GM21447 (cell line): ENCODE measurements at regions not wholly inside any gene's neighbourhood (a gene's known extent, or its start where the extent isn't known, plus 50 kb on each side); places are given as distances from the start of the nearest gene placed in this dataset.

Source experiments
- ATAC-seq: cut with Tn5 transposase; IDR thresholded peaks from one replicate; pipeline ENCODE4 v1.9.1; 2021; ENCODE audit not compliant: unreplicated experiment

DNA sequence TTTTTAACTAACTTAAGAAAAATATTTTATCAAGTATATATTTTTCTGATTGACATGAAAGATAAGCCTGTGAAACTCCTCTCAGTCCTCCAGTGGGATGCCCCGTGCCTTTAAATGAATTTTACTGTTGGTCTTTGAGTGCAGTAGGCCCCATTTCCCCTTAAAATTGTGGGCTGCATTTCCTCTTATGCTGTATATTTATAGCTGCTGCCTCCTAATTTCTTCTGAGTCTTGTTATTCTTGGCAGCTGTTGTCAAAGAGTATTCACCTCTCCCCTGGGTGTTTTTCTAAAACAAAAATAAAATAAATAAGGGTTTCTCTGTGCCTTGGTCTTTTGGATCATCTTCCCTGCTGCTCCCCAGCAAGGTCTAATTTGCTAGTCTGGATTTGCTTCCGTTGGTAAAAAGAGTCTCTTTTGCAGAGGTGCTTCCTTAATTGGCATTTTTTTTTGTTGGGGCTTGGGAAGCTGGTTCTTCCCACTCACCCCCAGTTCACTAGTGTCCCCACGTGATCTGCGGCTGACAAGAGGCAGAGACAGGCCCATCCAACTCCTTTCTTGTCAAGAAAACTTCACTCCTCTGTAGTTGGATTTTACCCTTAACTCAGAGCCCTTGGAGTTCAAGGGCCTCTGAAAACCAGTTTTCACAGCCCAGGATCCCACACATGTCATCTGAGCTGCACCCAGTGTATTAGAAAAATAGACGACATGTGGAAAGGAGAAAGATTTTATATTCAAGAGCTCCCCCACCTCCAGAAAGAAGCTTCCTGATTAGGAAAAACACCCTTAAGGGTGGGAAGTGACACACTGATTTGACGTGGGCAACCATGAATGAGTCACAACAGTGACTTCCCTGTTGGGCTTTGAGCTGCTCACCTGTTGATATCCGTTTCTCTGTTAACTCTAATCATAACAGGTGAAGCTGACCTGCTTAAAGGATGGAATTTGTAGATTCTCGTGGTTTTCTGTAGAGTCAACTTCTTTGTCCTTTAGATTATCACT, 431.5 kb downstream of the DCDC2C start:
- no peak for ATAC-seq

DNA sequence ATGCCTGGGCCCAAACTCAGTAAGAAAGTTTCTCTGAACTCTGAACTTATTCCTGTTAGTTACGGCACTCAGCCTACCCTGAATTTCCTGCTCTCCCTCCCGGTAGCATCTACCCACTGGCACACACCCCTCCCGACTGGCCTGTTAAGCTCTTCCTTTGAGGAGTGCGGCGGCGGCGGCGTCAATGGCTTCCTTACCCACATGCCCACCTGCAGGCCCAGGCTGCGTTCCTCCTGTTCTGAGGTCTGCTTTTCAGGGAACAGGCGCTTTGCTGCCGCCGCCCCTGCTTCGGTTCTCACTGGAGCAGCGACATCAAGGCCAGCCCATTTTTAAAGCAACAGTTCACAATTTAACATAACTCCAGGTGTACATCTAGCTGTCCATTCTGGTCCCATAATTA, 432.4 kb downstream of the DCDC2C start:
- ATAC-seq: no peak

DNA sequence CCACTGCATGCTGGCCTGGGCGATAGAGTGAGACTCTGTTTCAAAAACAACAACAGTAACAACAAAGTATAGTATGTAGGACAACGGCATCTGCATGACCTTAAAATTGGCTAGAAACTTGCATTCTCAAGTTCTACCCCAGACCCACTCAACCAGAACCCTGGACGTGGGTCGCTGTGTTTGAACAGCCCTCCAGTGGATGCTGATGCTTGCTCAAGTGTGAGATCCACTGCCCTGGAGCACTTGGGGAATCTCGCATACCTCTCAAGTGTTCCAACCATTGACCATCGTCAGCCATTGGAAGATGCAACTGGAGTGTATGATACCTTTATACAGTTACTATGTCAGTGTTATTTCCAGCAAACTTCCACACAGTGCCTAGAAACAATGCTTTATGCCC, 435.9 kb downstream of the DCDC2C start:
- no peak for ATAC-seq

DNA sequence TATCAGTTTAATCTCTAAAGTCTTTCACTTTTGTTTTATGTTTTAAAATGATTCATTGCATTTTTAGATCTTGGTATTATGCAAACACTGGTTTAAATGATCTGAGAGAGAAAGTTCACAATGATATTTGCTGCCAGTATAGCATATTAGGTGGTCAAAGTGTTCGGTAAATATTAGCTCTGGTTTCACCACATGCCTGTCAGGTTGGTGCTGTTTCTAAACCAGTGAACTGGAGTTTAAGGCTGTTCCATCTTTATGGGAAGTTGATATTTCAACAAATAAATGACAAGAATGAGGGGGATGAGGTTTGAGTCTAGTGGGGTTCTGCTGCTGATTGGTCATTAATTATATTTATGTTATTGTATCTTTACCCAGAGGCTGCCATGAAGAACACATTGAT, 436.4 kb downstream of the DCDC2C start:
- ATAC-seq: no peak

DNA sequence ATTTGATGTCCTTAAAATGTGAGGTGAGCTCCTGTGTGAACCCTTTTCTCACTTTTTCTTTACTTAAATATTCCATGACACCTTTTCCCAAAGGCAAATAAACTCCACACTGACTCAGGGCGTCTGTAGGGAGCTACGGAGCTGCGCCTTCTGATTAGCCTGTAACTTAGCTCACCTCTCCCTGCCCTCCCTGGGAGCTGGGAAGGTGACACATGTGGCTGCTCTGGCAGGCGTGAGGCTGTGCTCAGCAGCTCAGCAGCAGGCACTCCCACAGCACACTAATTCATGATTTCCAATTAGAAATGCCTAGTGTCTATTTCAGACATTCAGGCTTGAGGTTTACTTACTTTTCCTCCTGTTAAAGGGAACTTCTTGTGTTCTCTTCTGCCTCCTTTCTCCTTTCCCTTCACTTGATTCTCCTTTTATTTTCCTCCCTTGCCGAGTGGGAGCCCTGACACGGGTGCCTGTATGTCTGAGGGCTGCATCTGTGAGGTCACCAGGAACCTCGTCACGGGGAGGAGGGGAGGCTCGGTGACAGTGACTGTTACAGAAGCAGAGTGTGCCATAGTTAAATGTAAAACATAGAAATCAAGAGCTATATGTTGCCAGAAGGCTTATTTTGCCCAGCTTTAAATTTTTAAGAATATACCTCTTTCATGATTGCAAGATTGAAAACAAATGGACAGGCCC, 437.1 kb downstream of the DCDC2C start:
- ATAC-seq: no peak

DNA sequence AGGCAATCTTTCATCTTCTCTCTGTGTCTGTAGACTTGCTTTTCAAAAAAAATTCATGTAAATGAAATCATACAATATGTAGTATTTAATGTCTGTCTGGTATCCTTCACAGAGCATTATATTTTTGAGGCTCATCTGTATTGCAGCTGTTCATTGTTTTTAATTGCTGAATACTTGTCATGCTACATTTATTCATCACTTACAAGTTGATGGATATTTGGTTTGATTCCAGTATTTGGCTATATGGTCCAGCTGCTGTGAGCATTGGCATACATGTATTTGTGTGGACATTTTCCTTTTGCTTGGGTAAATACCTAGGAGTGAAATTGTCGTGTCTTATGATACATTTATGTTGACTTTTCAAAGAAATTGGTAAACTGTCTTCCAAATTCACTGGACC, 441.4 kb downstream of the DCDC2C start:
- no peak for ATAC-seq

DNA sequence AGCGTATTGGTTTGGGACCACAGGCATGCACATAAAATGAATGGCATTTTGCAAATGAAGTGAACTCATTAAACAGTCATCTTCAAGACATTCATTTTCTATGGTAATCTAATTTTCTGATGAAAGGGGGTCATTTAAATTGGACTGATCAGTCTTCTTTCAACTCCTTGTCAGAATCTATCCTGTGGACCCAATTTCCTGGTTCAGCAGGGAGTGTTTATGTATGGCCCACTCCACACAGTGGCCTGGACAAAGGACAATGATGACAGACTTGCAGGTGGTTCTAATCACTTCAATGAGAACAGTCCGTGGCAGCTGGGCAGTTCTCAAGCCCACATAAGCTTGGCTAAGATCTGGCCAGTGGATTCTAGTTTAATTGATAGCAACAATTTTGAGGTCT, 448.1 kb downstream of the DCDC2C start:
- no peak for ATAC-seq

DNA sequence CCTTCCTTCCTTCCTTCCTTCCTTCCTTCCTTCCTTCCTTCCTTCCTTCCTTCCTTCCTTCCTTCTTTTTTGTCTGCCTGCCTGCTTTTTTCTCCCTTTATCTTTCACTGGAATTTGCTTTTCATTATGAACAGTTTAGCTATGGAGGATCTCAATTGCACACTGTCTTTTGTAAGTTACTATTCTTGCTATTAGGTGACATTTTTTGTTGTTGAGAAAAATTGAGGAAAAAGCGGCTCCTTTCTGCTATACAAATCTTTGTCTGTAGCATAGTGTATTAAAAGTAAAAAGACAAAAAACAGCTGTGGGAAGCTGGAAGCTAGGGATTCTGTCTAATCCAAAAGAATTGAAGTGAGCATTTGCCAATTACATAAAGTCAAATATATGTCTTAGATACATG, 448.7 kb downstream of the DCDC2C start:
- ATAC-seq: no peak

DNA sequence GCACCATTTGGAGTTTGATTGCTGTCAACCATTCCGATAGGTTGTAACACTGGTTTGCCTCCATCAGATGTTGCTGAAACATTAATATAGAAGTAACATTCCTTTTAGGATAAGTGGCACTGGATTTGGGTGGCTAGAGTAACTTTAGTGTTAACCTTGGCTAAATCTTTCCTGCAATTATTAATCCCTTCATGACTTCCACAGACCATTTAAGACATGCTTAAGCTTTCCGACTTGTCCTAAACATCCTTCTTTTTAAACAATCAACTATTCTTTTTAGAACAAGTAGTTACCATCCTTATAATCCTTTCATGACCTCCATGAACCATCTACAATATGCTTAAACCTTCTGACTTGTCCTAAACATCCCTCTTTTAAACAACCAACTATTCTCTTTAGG, 465.5 kb downstream of the DCDC2C start:
- ATAC-seq: no peak

DNA sequence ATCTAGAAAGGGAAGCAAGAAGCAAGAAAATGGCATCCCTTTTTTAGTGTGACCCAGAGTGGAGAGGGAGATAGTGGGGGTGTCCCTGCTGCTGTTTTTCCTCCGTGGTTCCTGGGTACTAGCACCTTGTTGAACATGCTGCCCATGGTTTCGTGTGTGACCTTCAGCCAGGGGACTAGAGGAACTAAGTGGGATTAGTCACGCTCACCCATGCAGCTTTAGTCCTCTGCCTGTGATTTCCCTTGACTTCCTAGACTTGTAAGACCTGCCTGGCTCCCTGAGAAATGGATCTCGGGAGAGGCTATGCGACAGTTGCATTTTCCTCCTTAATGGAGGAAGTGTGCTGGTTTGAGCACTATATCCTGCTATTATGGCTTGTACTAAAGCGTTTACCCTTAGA, 471.4 kb downstream of the DCDC2C start:
- ATAC-seq: no peak

DNA sequence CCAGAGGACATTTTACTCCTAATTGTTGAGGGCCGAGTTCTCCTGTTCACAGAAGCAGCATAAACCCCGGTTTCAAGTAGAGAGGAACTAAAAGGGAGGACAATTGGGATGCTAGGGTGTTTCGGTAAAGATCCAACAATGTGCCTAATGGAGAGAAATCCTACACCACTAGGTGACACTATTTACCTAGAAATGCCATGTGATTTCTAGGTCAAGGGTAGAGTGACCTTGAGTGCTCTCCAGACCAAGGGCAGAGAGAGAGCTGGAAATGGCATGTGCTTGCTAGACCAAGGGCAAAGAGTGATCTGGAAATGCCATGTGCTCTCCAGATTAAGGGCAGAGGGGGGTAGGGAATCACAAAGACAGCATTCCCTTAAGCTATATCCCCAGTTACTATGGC, 472.0 kb downstream of the DCDC2C start:
- ATAC-seq: no peak

DNA sequence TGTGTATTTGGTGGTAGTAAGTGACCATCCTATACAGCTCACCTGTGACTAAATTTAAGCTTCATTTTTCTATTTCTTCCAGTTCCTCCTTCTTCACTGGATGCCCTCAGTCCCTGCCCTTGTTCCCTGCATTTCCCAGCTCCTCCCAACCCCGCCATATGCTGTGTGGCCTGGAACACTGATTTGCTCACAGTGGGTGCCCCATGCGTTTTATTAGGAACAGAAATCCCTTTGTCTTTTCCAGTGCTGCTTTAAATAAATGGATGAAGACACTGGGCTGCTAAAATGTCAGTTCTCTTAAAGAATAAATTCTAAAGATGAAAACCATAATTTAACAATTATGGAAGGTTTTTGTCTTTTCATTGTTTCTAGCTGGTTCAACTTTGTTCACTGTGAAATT, 477.3 kb downstream of the DCDC2C start:
- ATAC-seq: no peak

DNA sequence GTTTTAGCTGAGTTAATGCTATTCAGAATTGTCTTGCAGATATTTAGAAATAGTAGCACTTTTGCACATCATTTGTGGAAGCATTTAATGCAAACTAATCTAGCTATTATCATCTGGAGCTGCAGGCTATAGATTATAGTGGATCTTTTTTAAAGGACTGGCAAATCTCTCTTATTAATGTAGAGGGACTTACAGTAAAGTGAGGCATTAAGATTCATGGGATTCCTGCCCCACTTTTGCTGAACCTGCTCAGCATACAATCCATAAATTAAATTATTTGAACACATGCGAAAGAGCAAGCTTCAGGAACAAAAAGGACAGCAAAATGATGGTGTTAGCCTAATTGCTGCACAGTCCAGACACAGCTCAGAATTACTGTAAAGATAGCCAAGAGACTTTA, 477.7 kb downstream of the DCDC2C start:
- ATAC-seq: no peak

DNA sequence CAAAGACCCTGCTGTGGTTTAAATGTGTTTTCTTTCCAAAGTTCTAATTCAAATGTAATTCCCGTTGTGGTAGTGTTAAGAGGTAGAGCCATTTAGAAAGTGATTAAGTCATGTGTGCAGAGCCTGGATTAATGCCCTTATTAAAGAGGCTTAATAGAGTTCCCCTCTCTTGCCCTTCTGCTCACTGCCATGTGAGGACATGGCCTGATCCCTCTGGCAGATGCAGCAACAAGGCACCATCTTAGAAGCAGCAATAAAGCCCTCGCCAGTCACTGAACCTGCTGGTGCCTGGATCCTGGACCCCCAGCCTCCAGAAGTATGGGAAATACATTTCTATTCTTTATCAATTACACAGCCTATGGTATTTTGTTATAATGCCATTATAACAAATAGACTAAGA, 485.2 kb downstream of the DCDC2C start:
- no peak for ATAC-seq

DNA sequence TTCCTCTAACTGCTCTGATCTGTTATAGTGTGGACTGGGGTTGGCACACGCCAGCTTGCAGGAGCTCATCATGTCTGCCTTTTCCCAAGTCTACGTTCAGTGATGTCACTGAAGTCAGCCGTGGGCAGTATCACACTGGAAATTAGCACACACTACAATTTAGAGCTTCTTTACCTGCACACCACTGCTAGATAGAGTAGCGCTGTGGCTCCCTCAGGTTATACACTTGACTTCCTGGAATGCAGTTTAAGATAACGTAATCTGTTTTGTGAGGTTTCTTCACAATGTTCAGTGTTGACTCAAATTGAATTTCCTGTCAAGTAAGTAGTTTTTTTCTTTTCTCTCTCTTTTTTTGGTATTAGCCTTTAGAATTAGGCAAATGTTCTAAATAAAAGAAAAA, 487.2 kb downstream of the DCDC2C start:
- ATAC-seq: no peak

DNA sequence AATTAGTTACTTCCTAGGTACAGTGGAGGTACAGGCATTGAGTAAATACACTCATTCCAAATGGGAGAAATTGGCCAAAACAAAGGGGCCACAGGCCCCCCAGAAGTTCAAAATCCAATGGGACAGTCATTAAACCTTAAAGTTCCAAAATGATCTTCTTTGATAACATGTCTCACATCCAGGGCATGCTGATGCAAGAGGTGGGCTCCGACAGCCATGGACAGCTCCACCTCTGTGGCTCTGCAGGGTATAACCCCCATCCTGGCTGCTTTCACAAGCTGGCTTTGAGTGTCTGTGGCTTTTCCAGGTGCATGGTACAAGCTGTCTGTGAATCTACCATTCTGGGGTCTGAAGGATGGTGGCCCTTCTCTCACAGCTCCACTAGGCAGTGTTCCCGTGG, 488.7 kb downstream of the DCDC2C start:
- ATAC-seq: no peak

DNA sequence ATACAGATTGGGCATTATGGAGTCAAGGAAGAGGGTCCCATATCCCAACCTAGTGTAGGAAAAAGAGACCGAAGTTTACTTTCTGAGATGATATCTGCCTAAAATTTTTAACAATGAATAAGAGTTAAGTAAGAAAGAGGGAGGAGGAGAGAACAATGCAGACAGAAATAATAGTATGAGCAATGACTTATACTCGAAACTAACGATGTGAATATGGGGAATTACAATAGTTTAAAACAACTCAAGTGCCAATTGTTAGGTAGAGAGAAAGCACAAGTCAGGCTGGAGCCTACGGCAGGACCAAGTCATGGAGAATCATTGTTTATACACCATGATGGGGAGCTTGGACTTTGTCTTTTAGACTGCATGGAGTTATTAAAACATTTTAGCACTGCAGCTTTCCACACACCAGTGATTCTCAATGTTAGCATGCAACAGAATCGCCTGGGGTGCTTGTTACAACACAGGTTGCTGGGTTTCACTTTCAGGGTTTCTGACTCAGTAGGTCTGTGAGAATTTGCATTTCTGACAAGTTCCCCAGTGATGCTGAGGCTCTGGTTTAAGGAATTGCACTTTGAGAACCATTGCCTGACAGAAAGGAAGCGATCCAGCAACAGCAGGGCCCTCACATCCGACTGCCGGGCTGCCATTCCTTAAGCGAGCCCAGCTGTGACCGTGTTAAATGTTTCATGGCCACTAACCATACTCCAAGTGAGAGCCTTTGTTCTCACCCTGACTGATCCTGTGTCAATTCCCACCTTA, 511.2 kb downstream of the DCDC2C start:
- no peak for ATAC-seq

DNA sequence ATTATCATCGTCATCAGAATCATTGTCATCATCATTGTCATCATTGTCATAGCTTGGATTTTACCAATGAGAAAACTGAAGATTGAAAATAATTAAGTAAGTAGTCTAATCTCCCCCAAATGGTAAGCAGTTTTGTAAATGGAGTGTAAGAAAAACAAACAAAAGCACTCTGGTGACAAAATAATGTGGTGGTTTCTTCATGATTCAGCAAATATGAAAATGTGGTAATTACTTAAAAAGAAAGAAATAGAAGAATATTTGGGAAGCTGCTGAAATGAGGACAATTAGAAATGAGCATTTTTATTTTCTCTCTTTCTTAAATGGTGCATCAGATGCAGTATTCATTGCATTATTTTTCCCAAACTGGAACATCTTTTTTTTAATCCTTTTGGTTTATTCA, 514.4 kb downstream of the DCDC2C start:
- no peak for ATAC-seq

DNA sequence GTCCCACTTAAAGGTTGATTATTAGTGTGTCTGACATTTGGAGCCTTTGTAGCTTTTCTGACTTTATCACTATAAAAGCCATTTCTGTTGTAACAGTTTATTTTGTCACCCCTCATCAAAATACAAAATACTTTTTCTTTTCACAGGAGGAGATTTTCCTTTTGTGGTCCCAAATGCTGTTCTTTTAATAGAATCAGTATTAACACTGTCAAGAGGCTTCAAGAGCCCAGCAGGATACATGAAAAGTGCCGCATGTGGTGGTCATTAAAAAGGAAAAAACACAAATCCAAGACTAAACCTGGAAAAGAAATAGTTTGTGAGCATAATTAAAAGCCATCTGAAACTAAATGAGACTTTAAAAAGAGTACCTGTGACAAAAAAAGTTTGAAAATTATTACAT, 515.7 kb downstream of the DCDC2C start:
- no peak for ATAC-seq

DNA sequence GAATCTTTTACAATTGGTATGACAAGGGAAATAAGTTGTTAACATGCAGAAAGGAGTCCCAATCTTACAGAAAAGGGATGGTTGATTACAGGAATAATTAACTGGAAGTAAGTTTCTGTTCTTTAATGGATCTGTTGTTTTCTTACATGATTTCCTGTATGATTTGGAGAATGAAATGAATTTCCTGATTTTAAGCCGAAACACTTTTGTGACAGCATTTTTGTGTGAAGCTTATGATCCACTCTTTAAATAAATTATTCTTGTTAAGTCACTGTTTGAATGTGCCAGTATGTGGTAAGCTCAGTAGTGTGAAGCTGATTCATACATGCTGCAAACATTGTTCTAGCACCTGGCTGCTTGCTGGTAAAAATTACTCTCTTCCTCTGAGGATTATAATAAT, 516.2 kb downstream of the DCDC2C start:
- no peak for ATAC-seq

DNA sequence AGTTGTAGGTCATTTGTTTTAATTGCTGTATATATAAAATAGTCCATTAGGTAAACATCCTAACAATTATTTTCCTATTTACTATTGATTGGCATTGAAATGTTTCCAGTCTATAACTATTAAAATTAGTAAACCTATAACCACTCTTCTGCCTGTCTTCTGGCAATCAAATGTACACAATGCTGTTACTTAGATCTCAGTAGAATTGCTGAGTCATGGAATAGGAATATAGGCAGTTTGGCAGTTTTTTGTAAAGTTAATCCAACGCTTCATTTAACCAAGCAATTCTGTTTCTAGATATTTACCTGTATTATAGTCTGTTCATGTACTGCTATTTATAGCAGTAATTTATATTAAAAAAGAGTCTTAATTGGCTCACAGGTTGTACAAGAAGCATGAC, 518.1 kb downstream of the DCDC2C start:
- ATAC-seq: no peak

DNA sequence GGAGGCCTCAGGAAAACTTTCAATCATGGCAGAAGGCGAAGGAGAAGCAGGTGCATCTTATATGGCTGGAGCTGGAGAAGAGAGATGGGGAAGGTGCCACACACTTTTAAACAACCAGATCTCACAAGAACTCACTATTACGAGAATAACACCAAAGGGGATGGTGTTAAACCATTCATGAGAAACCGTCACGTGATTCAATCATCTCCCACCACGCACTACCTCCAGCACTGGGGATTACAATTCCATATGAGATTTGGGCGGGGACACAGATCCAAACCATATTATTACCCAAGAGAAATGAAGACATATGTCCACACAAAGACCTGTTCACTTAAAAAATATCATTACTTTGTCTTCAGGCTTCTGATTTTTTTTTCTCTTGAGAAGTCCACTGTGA, 518.5 kb downstream of the DCDC2C start:
- ATAC-seq: no peak
